ENCODE measurements at regions not wholly inside any gene's neighbourhood (a gene's known extent, or its start where the extent isn't known, plus 50 kb on each side); places are given as distances from the start of the nearest gene placed in this dataset.

DNA sequence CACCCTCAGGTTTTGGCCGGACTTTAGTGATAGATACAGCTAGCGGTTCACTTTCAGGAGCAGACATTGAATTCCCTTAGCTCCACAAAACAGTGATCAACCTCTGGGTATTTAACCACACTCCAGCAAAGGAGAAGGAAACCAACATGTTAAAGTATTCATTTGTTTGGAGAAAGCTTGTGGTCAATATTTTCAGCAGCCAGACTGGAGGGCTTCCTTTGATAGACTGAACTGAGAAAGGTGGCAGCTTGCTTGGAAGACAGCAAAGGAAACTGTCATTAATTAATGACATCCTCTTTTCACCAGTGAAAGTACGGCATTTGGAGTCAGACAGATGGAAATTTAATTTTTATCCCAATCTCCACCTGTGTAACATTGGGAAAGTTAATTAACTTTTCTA, 289.1 kb upstream of the CLNK start:
- TF ChIP-seq ZNF140 (tag by site-specific recombination; IDR thresholded peaks at IDR 0.05) (no peak), ZNF138 (tag by site-specific recombination; IDR thresholded peaks at IDR 0.05; ENCODE audit: borderline replicate concordance) (no peak), SP2 (tag by site-specific recombination; IDR thresholded peaks at IDR 0.05) (no peak), EGR2 (tag by site-specific recombination; IDR thresholded peaks at IDR 0.05; ENCODE audit: low read depth) (no peak), YY1 (tag by site-specific recombination; IDR thresholded peaks at IDR 0.05) (no peak), GLI4 (tag by site-specific recombination; IDR thresholded peaks at IDR 0.05) (no peak)
- TF ChIP-seq, protein P1, sequence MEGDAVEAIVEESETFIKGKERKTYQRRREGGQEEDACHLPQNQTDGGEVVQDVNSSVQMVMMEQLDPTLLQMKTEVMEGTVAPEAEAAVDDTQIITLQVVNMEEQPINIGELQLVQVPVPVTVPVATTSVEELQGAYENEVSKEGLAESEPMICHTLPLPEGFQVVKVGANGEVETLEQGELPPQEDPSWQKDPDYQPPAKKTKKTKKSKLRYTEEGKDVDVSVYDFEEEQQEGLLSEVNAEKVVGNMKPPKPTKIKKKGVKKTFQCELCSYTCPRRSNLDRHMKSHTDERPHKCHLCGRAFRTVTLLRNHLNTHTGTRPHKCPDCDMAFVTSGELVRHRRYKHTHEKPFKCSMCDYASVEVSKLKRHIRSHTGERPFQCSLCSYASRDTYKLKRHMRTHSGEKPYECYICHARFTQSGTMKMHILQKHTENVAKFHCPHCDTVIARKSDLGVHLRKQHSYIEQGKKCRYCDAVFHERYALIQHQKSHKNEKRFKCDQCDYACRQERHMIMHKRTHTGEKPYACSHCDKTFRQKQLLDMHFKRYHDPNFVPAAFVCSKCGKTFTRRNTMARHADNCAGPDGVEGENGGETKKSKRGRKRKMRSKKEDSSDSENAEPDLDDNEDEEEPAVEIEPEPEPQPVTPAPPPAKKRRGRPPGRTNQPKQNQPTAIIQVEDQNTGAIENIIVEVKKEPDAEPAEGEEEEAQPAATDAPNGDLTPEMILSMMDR (tag by site-specific recombination; IDR thresholded peaks at IDR 0.05) = no peak
- TF ChIP-seq, protein P2, sequence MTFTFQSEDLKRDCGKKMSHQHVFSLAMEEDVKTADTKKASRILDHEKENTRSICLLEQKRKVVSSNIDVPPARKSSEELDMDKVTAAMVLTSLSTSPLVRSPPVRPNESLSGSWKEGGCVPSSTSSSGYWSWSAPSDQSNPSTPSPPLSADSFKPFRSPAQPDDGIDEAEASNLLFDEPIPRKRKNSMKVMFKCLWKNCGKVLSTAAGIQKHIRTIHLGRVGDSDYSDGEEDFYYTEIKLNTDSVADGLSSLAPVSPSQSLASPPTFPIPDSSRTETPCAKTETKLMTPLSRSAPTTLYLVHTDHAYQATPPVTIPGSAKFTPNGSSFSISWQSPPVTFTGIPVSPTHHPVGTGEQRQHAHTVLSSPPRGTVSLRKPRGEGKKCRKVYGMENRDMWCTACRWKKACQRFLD (tag by site-specific recombination; IDR thresholded peaks at IDR 0.05) = no peak
